OCI-LY7 (cell line): ENCODE measurements at regions not wholly inside any gene's neighbourhood (a gene's known extent, or its start where the extent isn't known, plus 50 kb on each side); places are given as distances from the start of the nearest gene placed in this dataset.

Experiments used
- BruUV-seq: library from RNA; stranded (reverse); fragments of 400-500 nt; replicated peaks from 2 replicates; lab custom pipeline; 2021; lab: Mats Ljungman, UMichigan
- CTCF ChIA-PET: fragments of 300-600 bp; sonication (Branson Sonifier 250); formaldehyde crosslinking; loops from one replicate; lab custom pipeline; 2022; ENCODE audit warnings: antibody characterized with exemption; ENCODE audit not compliant: unreplicated experiment; lab: Charles Lee
- POLR2A ChIA-PET: fragments of 300-600 bp; sonication (Branson Sonifier 250); formaldehyde crosslinking; loops from one replicate; lab custom pipeline; 2022; ENCODE audit warnings: antibody characterized with exemption; lab: Charles Lee
- DNase-seq: peaks from one replicate; pipeline ENCODE4 v3.0.0-alpha.2; 2015; ENCODE audit warnings: low spot score
- H2AFZ ChIP-seq: fragments of 200-600 bp; sonication (generic), shearing (Covaris generic); 2 replicates; pipeline ENCODE4 v1.6.1; 2014; ENCODE audit warnings: mild to moderate bottlenecking, antibody characterized with exemption, low read length, moderate library complexity
- H3K27ac ChIP-seq: fragments of 200-600 bp; sonication (generic); 2 replicates; pipeline ENCODE4 v1.5.1; 2014; ENCODE audit warnings: mixed run types, low read depth, mild to moderate bottlenecking, moderate library complexity, low read length, inconsistent platforms; ENCODE audit not compliant: poor library complexity, severe bottlenecking
- H3K36me3 ChIP-seq: fragments of 200-600 bp; sonication (generic); 2 replicates; pipeline ENCODE4 v1.6.1; 2014; ENCODE audit warnings: mild to moderate bottlenecking, antibody characterized with exemption, low read length, moderate library complexity, mixed read lengths; ENCODE audit not compliant: insufficient read depth
- H3K4me1 ChIP-seq: fragments of 200-600 bp; sonication (generic); 2 replicates; pipeline ENCODE4 v1.5.1; 2014; ENCODE audit warnings: mild to moderate bottlenecking, low read length; ENCODE audit not compliant: insufficient read depth, poor library complexity, severe bottlenecking
- H3K4me2 ChIP-seq: fragments of 200-600 bp; sonication (generic); 2 replicates; pipeline ENCODE4 v1.6.1; 2014; ENCODE audit warnings: mild to moderate bottlenecking, low read length
- H3K4me3 ChIP-seq: fragments of 200-600 bp; sonication (generic); 2 replicates; pipeline ENCODE4 v1.5.1; 2014; ENCODE audit warnings: mild to moderate bottlenecking, low read depth, low read length; ENCODE audit not compliant: poor library complexity, severe bottlenecking
- H3K79me2 ChIP-seq: fragments of 200-600 bp; sonication (generic); 2 replicates; pipeline ENCODE4 v1.6.1; 2016; ENCODE audit warnings: low read depth, mild to moderate bottlenecking, low read length, moderate library complexity, mixed read lengths; ENCODE audit not compliant: insufficient read depth
- H3K9me2 ChIP-seq: fragments of 200-600 bp; sonication (generic); 2 replicates; pipeline ENCODE4 v1.6.1; 2016; ENCODE audit warnings: mild to moderate bottlenecking, low read length, mixed read lengths; ENCODE audit not compliant: insufficient read depth
- H3K9me3 ChIP-seq: fragments of 200-600 bp; sonication (generic); 2 replicates; pipeline ENCODE4 v1.6.1; 2014; ENCODE audit warnings: mild to moderate bottlenecking, mixed run types, low read length, mixed read lengths
- H4K20me1 ChIP-seq: fragments of 200-600 bp; sonication (generic); 2 replicates; pipeline ENCODE4 v1.6.1; 2014; ENCODE audit warnings: mild to moderate bottlenecking, antibody characterized with exemption, low read length, moderate library complexity, mixed read lengths; ENCODE audit not compliant: insufficient read depth
- EZH2phosphoT487 ChIP-seq: fragments of 200-600 bp; sonication (generic); IDR thresholded peaks from 2 replicates; pipeline ENCODE4 v1.6.1; 2018; ENCODE audit warnings: low read depth, borderline replicate concordance, mild to moderate bottlenecking, mixed run types, antibody characterized with exemption, low read length, moderate library complexity, mixed read lengths
- intact Hi-C: fragments of 100-400 bp; cut with micrococcal nuclease; formaldehyde crosslinking; loops from one replicate; pipeline ENCODE4 v1.10.0; 2022; ENCODE audit not compliant: unreplicated experiment
- TF ChIP-seq, protein P1 (sequence below): fragments of 200-600 bp; sonication (generic); conservative IDR thresholded peaks from 2 replicates; pipeline ENCODE4 v1.5.1; 2014; ENCODE audit warnings: mild to moderate bottlenecking, antibody characterized with exemption, low read length, moderate library complexity, mixed read lengths

DNA sequence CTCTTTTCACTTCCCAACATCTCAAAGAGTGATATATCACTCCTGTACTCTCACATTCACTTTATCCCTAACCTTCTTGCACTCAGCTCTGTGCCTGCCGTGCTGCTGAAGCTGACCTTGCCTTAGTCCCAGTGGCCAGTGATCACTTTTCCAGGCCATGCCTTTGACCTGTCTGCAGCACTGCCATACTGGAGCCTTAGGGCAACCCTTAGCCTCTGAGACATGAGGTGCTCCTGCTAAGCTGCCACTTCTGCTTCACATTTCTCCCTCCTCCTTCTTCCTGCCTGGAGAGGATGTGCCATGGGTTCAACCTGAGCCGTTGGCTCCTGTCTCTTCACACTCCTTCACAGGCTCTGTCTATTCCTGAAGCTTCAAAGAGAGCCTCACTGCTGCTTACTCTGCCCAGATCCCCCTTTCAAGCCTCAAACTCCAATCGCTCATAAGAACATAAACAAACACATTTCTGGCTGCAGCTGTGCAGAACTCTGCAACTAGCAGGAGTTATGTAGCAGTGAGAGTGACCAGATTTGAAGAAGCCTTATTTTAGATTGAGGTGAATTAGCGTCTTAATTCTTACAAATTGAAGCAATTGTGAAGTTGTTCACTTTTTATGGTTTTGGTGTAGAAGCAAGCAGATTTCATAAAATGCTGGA, 716.2 kb upstream of the FANCL start:
- H3K9me3 ChIP-seq = no peaks in the 10 kb centered on the region
- H3K4me2 ChIP-seq = no peak overlapping the region
- no peak overlapping the region for H2AFZ ChIP-seq
- ChIA-PET CTCF (no interaction called here), POLR2A (no interaction called here)
- no peaks in the 10 kb centered on the region for H3K79me2 ChIP-seq
- H3K4me3 ChIP-seq = no peak overlapping the region
- no peaks in the 10 kb centered on the region for H3K36me3 ChIP-seq
- no peaks in the 10 kb centered on the region for H3K4me1 ChIP-seq
- no peaks in the 10 kb centered on the region for H3K9me2 ChIP-seq
- TF ChIP-seq, protein P1, sequence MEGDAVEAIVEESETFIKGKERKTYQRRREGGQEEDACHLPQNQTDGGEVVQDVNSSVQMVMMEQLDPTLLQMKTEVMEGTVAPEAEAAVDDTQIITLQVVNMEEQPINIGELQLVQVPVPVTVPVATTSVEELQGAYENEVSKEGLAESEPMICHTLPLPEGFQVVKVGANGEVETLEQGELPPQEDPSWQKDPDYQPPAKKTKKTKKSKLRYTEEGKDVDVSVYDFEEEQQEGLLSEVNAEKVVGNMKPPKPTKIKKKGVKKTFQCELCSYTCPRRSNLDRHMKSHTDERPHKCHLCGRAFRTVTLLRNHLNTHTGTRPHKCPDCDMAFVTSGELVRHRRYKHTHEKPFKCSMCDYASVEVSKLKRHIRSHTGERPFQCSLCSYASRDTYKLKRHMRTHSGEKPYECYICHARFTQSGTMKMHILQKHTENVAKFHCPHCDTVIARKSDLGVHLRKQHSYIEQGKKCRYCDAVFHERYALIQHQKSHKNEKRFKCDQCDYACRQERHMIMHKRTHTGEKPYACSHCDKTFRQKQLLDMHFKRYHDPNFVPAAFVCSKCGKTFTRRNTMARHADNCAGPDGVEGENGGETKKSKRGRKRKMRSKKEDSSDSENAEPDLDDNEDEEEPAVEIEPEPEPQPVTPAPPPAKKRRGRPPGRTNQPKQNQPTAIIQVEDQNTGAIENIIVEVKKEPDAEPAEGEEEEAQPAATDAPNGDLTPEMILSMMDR = no peak
- TF ChIP-seq EZH2phosphoT487 = no peak
- H3K27ac ChIP-seq = no peak overlapping the region
- no TSS peak for BruUV-seq
- DNase-seq = no peak
- intact Hi-C loops = no loop called here
- H4K20me1 ChIP-seq = no peaks in the 10 kb centered on the region

DNA sequence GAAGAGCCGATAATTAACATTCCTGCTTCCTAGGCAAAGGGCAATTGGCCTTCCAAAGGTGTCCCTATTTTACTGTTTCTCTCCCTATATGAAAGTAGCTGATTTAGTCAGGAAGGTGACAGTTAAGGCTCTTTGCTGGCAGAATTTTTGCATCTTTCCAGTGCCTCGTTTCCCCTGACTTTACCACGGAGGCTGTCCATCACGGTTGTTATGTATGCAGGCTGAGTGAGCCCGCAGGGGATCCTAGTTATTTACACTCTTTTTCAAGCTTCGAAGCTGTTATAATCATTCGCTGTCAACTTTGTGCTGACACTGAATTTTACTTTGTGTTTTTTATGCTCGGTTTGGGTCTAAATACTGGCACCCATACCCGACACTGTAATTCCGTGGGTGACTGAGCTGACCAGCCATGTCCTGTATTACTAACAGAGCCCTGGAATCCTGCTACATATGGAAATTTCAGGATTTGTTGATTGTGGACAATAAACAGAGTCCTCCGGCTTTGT, 713.8 kb upstream of the FANCL start:
- H2AFZ ChIP-seq = no peak overlapping the region
- TF ChIP-seq EZH2phosphoT487 = no peak
- TF ChIP-seq, protein P1 = no peak
- H3K79me2 ChIP-seq = no peaks in the 10 kb centered on the region
- H3K9me3 ChIP-seq = no peaks in the 10 kb centered on the region
- intact Hi-C loops = no loop called here
- no peaks in the 10 kb centered on the region for H4K20me1 ChIP-seq
- H3K4me3 ChIP-seq = no peak overlapping the region
- no peak overlapping the region for H3K4me2 ChIP-seq
- no TSS peak for BruUV-seq
- ChIA-PET CTCF (no interaction called here), POLR2A (no interaction called here)
- H3K27ac ChIP-seq = no peak overlapping the region
- no peaks in the 10 kb centered on the region for H3K4me1 ChIP-seq
- no peak for DNase-seq
- no peaks in the 10 kb centered on the region for H3K36me3 ChIP-seq
- H3K9me2 ChIP-seq = no peaks in the 10 kb centered on the region

DNA sequence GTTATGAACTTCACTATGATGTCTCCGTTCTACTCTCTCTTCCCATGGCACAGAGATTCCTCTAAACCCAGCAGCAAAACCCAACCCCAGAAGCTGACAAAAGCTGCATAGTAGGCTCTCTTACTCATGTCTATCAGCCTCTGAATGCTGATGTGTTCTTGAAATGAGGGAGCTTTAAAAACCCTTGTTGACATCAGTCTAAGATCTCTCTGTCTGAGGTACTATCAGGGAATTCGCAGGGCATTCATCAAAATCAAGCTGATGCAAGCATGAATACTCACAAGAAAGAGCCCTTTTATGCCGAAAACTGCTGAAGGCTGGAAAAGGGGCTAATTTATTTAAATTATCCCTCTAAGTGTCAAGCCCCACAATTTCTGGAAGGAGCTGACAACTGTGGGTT, 710.6 kb upstream of the FANCL start:
- H3K4me2 ChIP-seq = no peak overlapping the region
- no peak overlapping the region for H3K27ac ChIP-seq
- no TSS peak for BruUV-seq
- intact Hi-C loops = no loop called here
- H3K79me2 ChIP-seq = no peaks in the 10 kb centered on the region
- POLR2A ChIA-PET = interaction anchor here (0.9 kb wide), 1 partner anchor 92 kb away, joined by 3 read pairs; no protein-coding TSS in a partner anchor
- TF ChIP-seq, protein P1 = no peak
- TF ChIP-seq EZH2phosphoT487 = no peak
- no peak for DNase-seq
- H3K9me3 ChIP-seq = no peaks in the 10 kb centered on the region
- H4K20me1 ChIP-seq = no peaks in the 10 kb centered on the region
- no peak overlapping the region for H2AFZ ChIP-seq
- H3K4me1 ChIP-seq = no peaks in the 10 kb centered on the region
- CTCF ChIA-PET = no interaction called here
- H3K36me3 ChIP-seq = no peaks in the 10 kb centered on the region
- H3K9me2 ChIP-seq = no peaks in the 10 kb centered on the region
- H3K4me3 ChIP-seq = no peak overlapping the region
